Kidney epithelial cell (primary cell): ENCODE measurements at regions not wholly inside any gene's neighbourhood (a gene's known extent, or its start where the extent isn't known, plus 50 kb on each side); places are given as distances from the start of the nearest gene placed in this dataset.

Experiments
- DNase-seq: peaks from one replicate; pipeline ENCODE4 v3.0.0-alpha.2; 2010; ENCODE audit warnings: low read depth
- H3K27me3 ChIP-seq: 2 replicates; pipeline ENCODE4 v1.6.0; 2011; ENCODE audit warnings: low read length; ENCODE audit not compliant: control insufficient read depth, insufficient read depth
- H3K36me3 ChIP-seq: 2 replicates; pipeline ENCODE4 v1.5.1; 2011; ENCODE audit warnings: low read length; ENCODE audit not compliant: control insufficient read depth, insufficient read depth
- H3K4me3 ChIP-seq: 2 replicates; pipeline ENCODE4 v1.5.1; 2011; ENCODE audit warnings: low read depth, mild to moderate bottlenecking, control low read depth, low read length
- CTCF ChIP-seq: IDR thresholded peaks from 2 replicates; pipeline ENCODE4 v1.5.1; 2011; ENCODE audit warnings: mild to moderate bottlenecking, moderate library complexity, low read length, control low read depth, inconsistent platforms; ENCODE audit not compliant: insufficient read depth, poor library complexity, severe bottlenecking

- TF ChIP-seq CTCF: no peak
- H3K4me3 ChIP-seq: no peak overlapping the region
- DNase-seq: no peak
- peaks cover 18% of the 10 kb centered on the region for H3K27me3 ChIP-seq
- H3K36me3 ChIP-seq: no peaks in the 10 kb centered on the region
These were observed 65.1 kb upstream of the NEURL1B start for GRCh38 chr5:172575816-172576545.

GRCh38 chr5:172575416-172575815, 65.6 kb upstream of the NEURL1B start:
- H3K36me3 ChIP-seq: no peaks in the 10 kb centered on the region
- no peak for TF ChIP-seq CTCF
- peaks cover 18% of the 10 kb centered on the region for H3K27me3 ChIP-seq
- H3K4me3 ChIP-seq: no peak overlapping the region
- DNase-seq: no peak

- Histone ChIP-seq H3K27me3 (peaks cover 22% of the 10 kb centered on the region), H3K36me3 (no peaks in the 10 kb centered on the region), H3K4me3 (no peak overlapping the region)
- TF ChIP-seq CTCF: no peak
- DNase-seq: no peak
These were observed 66.2 kb upstream of the NEURL1B start for GRCh38 chr5:172574871-172575223.

GRCh38 chr5:172573986-172574870, 66.8 kb upstream of the NEURL1B start:
- DNase-seq: no peak
- Histone ChIP-seq H3K27me3 (peaks cover 25% of the 10 kb centered on the region), H3K4me3 (no peak overlapping the region), H3K36me3 (no peaks in the 10 kb centered on the region)
- TF ChIP-seq CTCF: no peak

GRCh38 chr5:172573120-172573882, 67.8 kb upstream of the NEURL1B start:
- peaks cover 25% of the 10 kb centered on the region for H3K27me3 ChIP-seq
- no peak for TF ChIP-seq CTCF
- H3K36me3 ChIP-seq: no peaks in the 10 kb centered on the region
- no peak overlapping the region for H3K4me3 ChIP-seq
- DNase-seq: no peak
